H9 (cell line): ENCODE measurements at regions not wholly inside any gene's neighbourhood (a gene's known extent, or its start where the extent isn't known, plus 50 kb on each side); places are given as distances from the start of the nearest gene placed in this dataset.

ENCODE experiments used
- DNase-seq: peaks from one replicate; pipeline ENCODE4 v3.0.0-alpha.2; 2017
- H2AFZ ChIP-seq: one replicate; pipeline ENCODE4 v1.6.1; 2013; ENCODE audit warnings: mild to moderate bottlenecking, low read length, control low read depth, moderate library complexity
- H2AK5ac ChIP-seq: 2 replicates; pipeline ENCODE4 v1.6.1; 2013; ENCODE audit warnings: low read length, control low read depth, mixed read lengths; ENCODE audit not compliant: insufficient read length
- H2BK120ac ChIP-seq: one replicate; pipeline ENCODE4 v1.6.1; 2013; ENCODE audit warnings: low read depth, mild to moderate bottlenecking, low read length, control low read depth, inconsistent platforms; ENCODE audit not compliant: poor library complexity, severe bottlenecking
- H2BK12ac ChIP-seq: 2 replicates; pipeline ENCODE4 v1.6.1; 2013; ENCODE audit warnings: low read length, control low read depth, mixed read lengths, low read depth; ENCODE audit not compliant: insufficient read length
- H2BK15ac ChIP-seq: 2 replicates; pipeline ENCODE4 v1.6.1; 2013; ENCODE audit warnings: low read depth, low read length, control low read depth
- H2BK20ac ChIP-seq: one replicate; pipeline ENCODE4 v1.6.1; 2013; ENCODE audit warnings: low read depth, mild to moderate bottlenecking, low read length, control low read depth, inconsistent platforms; ENCODE audit not compliant: poor library complexity, severe bottlenecking
- H2BK5ac ChIP-seq: 2 replicates; pipeline ENCODE4 v1.6.1; 2013; ENCODE audit warnings: low read length, control low read depth, mixed read lengths; ENCODE audit not compliant: insufficient read length
- H3K14ac ChIP-seq: 2 replicates; pipeline ENCODE4 v1.6.1; 2013; ENCODE audit warnings: low read length, control low read depth; ENCODE audit not compliant: insufficient read depth
- H3K18ac ChIP-seq: 2 replicates; pipeline ENCODE4 v1.6.1; 2013; ENCODE audit warnings: low read depth, mild to moderate bottlenecking, mixed read lengths, low read length, control low read depth; ENCODE audit not compliant: insufficient read length
- H3K23ac ChIP-seq: 2 replicates; pipeline ENCODE4 v1.6.1; 2013; ENCODE audit warnings: low read length, control low read depth, mixed read lengths, low read depth; ENCODE audit not compliant: insufficient read length
- H3K23me2 ChIP-seq: 2 replicates; pipeline ENCODE4 v1.6.1; 2013; ENCODE audit warnings: low read depth, mild to moderate bottlenecking, mixed read lengths, low read length, control low read depth; ENCODE audit not compliant: insufficient read length, poor library complexity, severe bottlenecking
- H3K27ac ChIP-seq: 2 replicates; pipeline ENCODE4 v1.5.1; 2013; ENCODE audit warnings: low read length, control low read depth, mixed read lengths, low read depth; ENCODE audit not compliant: insufficient read length
- H3K27me3 ChIP-seq: 2 replicates; pipeline ENCODE4 v1.6.1; 2013; ENCODE audit warnings: low read length, control low read depth, inconsistent platforms; ENCODE audit not compliant: insufficient read depth
- H3K4ac ChIP-seq: 2 replicates; pipeline ENCODE4 v1.6.1; 2013; ENCODE audit warnings: low read depth, mild to moderate bottlenecking, control low read depth, inconsistent platforms, low read length, moderate library complexity
- H3K4me1 ChIP-seq: 2 replicates; pipeline ENCODE4 v1.6.1; 2013; ENCODE audit warnings: low read length, control low read depth, inconsistent platforms; ENCODE audit not compliant: insufficient read depth
- H3K4me2 ChIP-seq: 2 replicates; pipeline ENCODE4 v1.6.1; 2013; ENCODE audit warnings: low read length, control low read depth, mixed read lengths; ENCODE audit not compliant: insufficient read length, insufficient read depth
- H3K56ac ChIP-seq: 2 replicates; pipeline ENCODE4 v1.6.1; 2013; ENCODE audit warnings: low read depth, mild to moderate bottlenecking, mixed read lengths, low read length, control low read depth; ENCODE audit not compliant: insufficient read length
- H3K79me1 ChIP-seq: 2 replicates; pipeline ENCODE4 v1.6.1; 2013; ENCODE audit warnings: low read depth, mild to moderate bottlenecking, moderate library complexity, low read length, control low read depth, inconsistent platforms; ENCODE audit not compliant: insufficient read depth, poor library complexity, severe bottlenecking
- H3K79me2 ChIP-seq: 2 replicates; pipeline ENCODE4 v1.6.1; 2013; ENCODE audit warnings: low read length, control low read depth, inconsistent platforms; ENCODE audit not compliant: insufficient read depth
- H3K9ac ChIP-seq: 2 replicates; pipeline ENCODE4 v1.6.1; 2013; ENCODE audit warnings: low read length, control low read depth, mixed read lengths; ENCODE audit not compliant: insufficient read length; ENCODE audit errors: extremely low read depth
- H3K9me3 ChIP-seq: one replicate; pipeline ENCODE4 v1.6.1; 2013; ENCODE audit warnings: low read depth, low read length, inconsistent platforms; ENCODE audit not compliant: control insufficient read depth
- H3T11ph ChIP-seq: one replicate; pipeline ENCODE4 v1.6.1; 2013; ENCODE audit warnings: mild to moderate bottlenecking, low read length, control low read depth, inconsistent platforms
- H4K20me1 ChIP-seq: one replicate; pipeline ENCODE4 v1.6.1; 2013; ENCODE audit not compliant: control insufficient read depth, insufficient read length, insufficient read depth
- H4K5ac ChIP-seq: 2 replicates; pipeline ENCODE4 v1.6.1; 2013; ENCODE audit warnings: low read depth, mild to moderate bottlenecking, mixed read lengths, low read length, control low read depth; ENCODE audit not compliant: insufficient read length
- H4K8ac ChIP-seq: replicated peaks from 2 replicates; pipeline ENCODE4 v1.6.1; 2013; ENCODE audit warnings: low read length, control low read depth, mixed read lengths, low read depth; ENCODE audit not compliant: insufficient read length
- H4K91ac ChIP-seq: 2 replicates; pipeline ENCODE4 v1.6.1; 2013; ENCODE audit warnings: low read depth, mild to moderate bottlenecking, moderate library complexity, mixed read lengths, low read length, control low read depth; ENCODE audit not compliant: insufficient read length
- H3K27ac Mint-ChIP-seq, 3 experiments: 2 replicates in 2 of 3; 3 replicates in 1 of 3; pipeline ENCODE4 v1.8.0; 2020 to 2021; ENCODE audit warnings: mixed read lengths in 3 of 3, mild to moderate bottlenecking in 1 of 3, moderate library complexity in 1 of 3
- H3K27me3 Mint-ChIP-seq: 2 replicates; pipeline ENCODE4 v1.8.0; 2021; ENCODE audit warnings: low read depth, mild to moderate bottlenecking, moderate library complexity, mixed read lengths
- H3K36me3 Mint-ChIP-seq, 3 experiments: 2 replicates in 2 of 3; 3 replicates in 1 of 3; pipeline ENCODE4 v1.8.0; 2020 to 2021; ENCODE audit warnings: low read depth in 3 of 3, mixed read lengths in 3 of 3; ENCODE audit not compliant: insufficient read depth in 1 of 3
- H3K4me1 Mint-ChIP-seq, 2 experiments: 2 replicates each; pipeline ENCODE4 v1.8.0; 2020; ENCODE audit warnings: mixed read lengths in 2 of 2
- H3K4me3 Mint-ChIP-seq, 2 experiments: 2 replicates in 1 of 2; 3 replicates in 1 of 2; pipeline ENCODE4 v1.8.0; 2020 to 2021; ENCODE audit warnings: mild to moderate bottlenecking in 2 of 2, mixed read lengths in 2 of 2, moderate library complexity in 1 of 2
- H3K9me3 Mint-ChIP-seq, 2 experiments: 2 replicates in 1 of 2; 3 replicates in 1 of 2; pipeline ENCODE4 v1.8.0; 2020; ENCODE audit warnings: mild to moderate bottlenecking in 2 of 2, mixed read lengths in 2 of 2, moderate library complexity in 1 of 2
- CTCF ChIP-seq: fragments of 200-600 bp; sonication (generic); conservative IDR thresholded peaks from 3 replicates; pipeline ENCODE4 v1.8.0; 2021; ENCODE audit warnings: antibody characterized with exemption, mild to moderate bottlenecking
- WGBS: extraction: QIAGEN DNeasy Blood & Tissue Kit; methylation state at CpG from one replicate; pipeline ENCODE4 v1.1.7; 2013; ENCODE audit warnings: missing lambda C conversion rate, low lambda C conversion rate, mixed read lengths; ENCODE audit not compliant: insufficient read length; ENCODE audit errors: extremely low coverage; 5-methylcytosine and 5-hydroxymethylcytosine counted together

GRCh38 chr12:130075497-130076076 lies 86.7 kb upstream of the FZD10 start:
- Histone ChIP-seq H4K5ac (no peak overlapping the region), H2BK12ac (no peak overlapping the region), H4K20me1 (no peaks in the 10 kb centered on the region), H3K27ac (no peak overlapping the region), H2AK5ac (no peak overlapping the region), H2BK20ac (no peak overlapping the region), H3K4me1 (peaks cover 5% of the 10 kb centered on the region; the same call in 1 of the 2 replicates), H3K23ac (no peak overlapping the region), H2BK15ac (no peak overlapping the region), H2BK120ac (no peak overlapping the region), H3K79me1 (no peaks in the 10 kb centered on the region), H3K56ac (no peak overlapping the region), H3T11ph (no peak overlapping the region), H2BK5ac (no peak overlapping the region), H3K14ac (no peak overlapping the region; the same call in 1 of the 2 replicates), H3K23me2 (no peaks in the 10 kb centered on the region), H3K9me3 (no peaks in the 10 kb centered on the region), H3K9ac (no peak overlapping the region), H4K91ac (no peak overlapping the region), H3K18ac (no peak overlapping the region), H3K27me3 (peaks cover 8% of the 10 kb centered on the region; the same call in 1 of the 2 replicates), H3K4me2 (no peak overlapping the region), H3K79me2 (no peaks in the 10 kb centered on the region), H2AFZ (no peak overlapping the region), H4K8ac (no peak overlapping the region), H3K4ac (no peak overlapping the region)
- no CpG with 5 or more reads among the region's 8 CpGs for WGBS
- H3K36me3 Mint-ChIP-seq: no peaks in the 10 kb centered on the region
- H3K27ac Mint-ChIP-seq: peak overlapping the region in 1 of 3 experiments; percentile 41; a peak in 2 of 7 replicates
- peaks cover 0 to 5% of the 10 kb centered on the region in 2 experiments; a peak in 2 of 5 replicates for H3K9me3 Mint-ChIP-seq
- H3K4me3 Mint-ChIP-seq: peak overlapping the region in 1 of 2 experiments; percentile 10; a peak in 2 of 5 replicates
- H3K27me3 Mint-ChIP-seq: peaks cover 100% of the 10 kb centered on the region
- DNase-seq: peak; percentile 56
- peaks cover 9 to 17% of the 10 kb centered on the region in 2 experiments for H3K4me1 Mint-ChIP-seq
- no peak for TF ChIP-seq CTCF
